ENCODE measurements at regions not wholly inside any gene's neighbourhood (a gene's known extent, or its start where the extent isn't known, plus 50 kb on each side); places are given as distances from the start of the nearest gene placed in this dataset.
"Not testable (repeated sequence)": the region's sequence is repeated elsewhere in the genome, so short reads cannot be mapped to it uniquely, and the experiment has no call there.

- peaks cover 1 to 16% of the 10 kb centered on the region in 2 donors for H3K9me3 ChIP-seq
- H3K27ac ChIP-seq; H3K36me3 ChIP-seq; H3K27me3 ChIP-seq; H3K4me3 ChIP-seq; intact Hi-C loops (cut with DNase I; ENCODE audit: low total_unique reads); DNase-seq (ENCODE audit: low spot score in 2 of 2); H3K4me1 ChIP-seq: not testable (repeated sequence)
Observed at GRCh38 chr7:56366701-56367100, 250.5 kb upstream of the NUPR2 start.

- DNase-seq (ENCODE audit: low spot score in 2 of 2); H3K27me3 ChIP-seq; H3K36me3 ChIP-seq; intact Hi-C loops (cut with DNase I; ENCODE audit: low total_unique reads); H3K4me3 ChIP-seq; H3K4me1 ChIP-seq; H3K27ac ChIP-seq; H3K9me3 ChIP-seq: not testable (repeated sequence)
Observed at GRCh38 chr7:56352576-56352975, 236.4 kb upstream of the NUPR2 start.

GRCh38 chr7:56351181-56351580 is 235.0 kb upstream of the NUPR2 start:
- intact Hi-C loops (cut with DNase I; ENCODE audit: low total_unique reads); H3K4me3 ChIP-seq; H3K27ac ChIP-seq; DNase-seq (ENCODE audit: low spot score in 2 of 2); H3K9me3 ChIP-seq; H3K36me3 ChIP-seq; H3K4me1 ChIP-seq; H3K27me3 ChIP-seq: not testable (repeated sequence)

GRCh38 chr7:56348311-56348710 is 232.1 kb upstream of the NUPR2 start:
- H3K4me1 ChIP-seq; H3K4me3 ChIP-seq; DNase-seq (ENCODE audit: low spot score in 2 of 2); H3K9me3 ChIP-seq; H3K27me3 ChIP-seq; intact Hi-C loops (cut with DNase I; ENCODE audit: low total_unique reads); H3K27ac ChIP-seq; H3K36me3 ChIP-seq: not testable (repeated sequence)

- DNase-seq (ENCODE audit: low spot score in 2 of 2); intact Hi-C loops (cut with DNase I; ENCODE audit: low total_unique reads); H3K27me3 ChIP-seq: not testable (repeated sequence)
Observed at GRCh38 chr7:56328327-56328726, 212.1 kb upstream of the NUPR2 start.

GRCh38 chr7:56290548-56290947 is 174.3 kb upstream of the NUPR2 start:
- no peak for DNase-seq (ENCODE audit: low spot score in 2 of 2)
- H3K9me3 ChIP-seq = no peaks in the 10 kb centered on the region
- H3K27me3 ChIP-seq = no peaks in the 10 kb centered on the region
- intact Hi-C loops (cut with DNase I; ENCODE audit: low total_unique reads) = no loop called here
- H3K4me3 ChIP-seq = no peak overlapping the region
- no peak for TF ChIP-seq POLR2AphosphoS5 (IDR thresholded peaks at IDR 0.05)
- TF ChIP-seq CTCF (IDR thresholded peaks at IDR 0.05) = no peak
- TF ChIP-seq POLR2A (IDR thresholded peaks at IDR 0.05) = no peak
- H3K27ac ChIP-seq = no peak overlapping the region
- H3K4me1 ChIP-seq = no peaks in the 10 kb centered on the region
- no peaks in the 10 kb centered on the region for H3K36me3 ChIP-seq

More at GRCh38 chr7:56328327-56328726, 212.1 kb upstream of the NUPR2 start:
- H3K9me3 ChIP-seq, H3K27ac ChIP-seq, H3K4me1 ChIP-seq, H3K4me3 ChIP-seq, H3K36me3 ChIP-seq: not testable (repeated sequence)

- Histone ChIP-seq H3K4me1 (no peaks in the 10 kb centered on the region), H3K4me3 (peak overlapping the region; percentile 37 to 61 (median 53)), H3K9me3 (no peaks in the 10 kb centered on the region), H3K27ac (peak overlapping the region in 1 of 2 donors; percentile 56), H3K36me3 (no peaks in the 10 kb centered on the region), H3K27me3 (no peaks in the 10 kb centered on the region)
- DNase-seq (ENCODE audit: low spot score in 2 of 2) = peak; percentile 25 to 56
- TF ChIP-seq POLR2AphosphoS5 (IDR thresholded peaks at IDR 0.05) = no peak
- no peak for TF ChIP-seq POLR2A (IDR thresholded peaks at IDR 0.05)
- TF ChIP-seq CTCF (IDR thresholded peaks at IDR 0.05) = no peak
- intact Hi-C loops (cut with DNase I; ENCODE audit: low total_unique reads) = no loop called here
Observed at GRCh38 chr7:56287429-56288138, 171.4 kb upstream of the NUPR2 start.

GRCh38 chr7:56256108-56256507 is 139.9 kb upstream of the NUPR2 start:
- DNase-seq (ENCODE audit: low spot score in 2 of 2) = peak in 1 of 2 donors; percentile 50
- intact Hi-C loops (cut with DNase I; ENCODE audit: low total_unique reads) = no loop called here
- Histone ChIP-seq H3K36me3 (no peaks in the 10 kb centered on the region), H3K4me1 (no peaks in the 10 kb centered on the region), H3K9me3 (peaks cover 7 to 12% of the 10 kb centered on the region in 2 donors), H3K27ac (no peak overlapping the region), H3K27me3 (no peaks in the 10 kb centered on the region), H3K4me3 (no peak overlapping the region)
- TF ChIP-seq POLR2A (IDR thresholded peaks at IDR 0.05) = no peak
- no peak for TF ChIP-seq CTCF (IDR thresholded peaks at IDR 0.05)
- no peak for TF ChIP-seq POLR2AphosphoS5 (IDR thresholded peaks at IDR 0.05)
